ENCODE measurements at regions not wholly inside any gene's neighbourhood (a gene's known extent, or its start where the extent isn't known, plus 50 kb on each side); places are given as distances from the start of the nearest gene placed in this dataset.
A peak's percentile ranks its signal among the peaks of the same experiment; 100 is the strongest.

DNA sequence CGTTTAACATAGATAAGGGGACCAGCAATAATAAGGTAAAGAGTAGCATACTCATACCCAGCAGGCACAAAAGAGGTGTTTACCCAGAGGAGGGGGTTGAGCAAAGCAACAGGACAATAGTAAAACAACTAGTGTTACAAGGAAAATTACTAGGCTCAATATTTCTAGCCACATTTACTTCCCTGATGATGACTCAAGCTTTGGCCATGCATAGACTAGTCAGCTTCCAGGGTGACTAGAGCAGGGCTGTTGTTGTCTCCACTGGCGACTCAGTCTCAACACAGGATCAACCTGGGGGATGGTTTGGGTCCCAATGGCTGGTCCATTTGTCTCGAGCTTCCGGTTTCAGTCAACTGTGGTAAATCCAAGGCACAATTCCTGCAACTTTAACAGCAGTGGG, 217.7 kb upstream of the KCND2 start:
- TF ChIP-seq, protein P1, sequence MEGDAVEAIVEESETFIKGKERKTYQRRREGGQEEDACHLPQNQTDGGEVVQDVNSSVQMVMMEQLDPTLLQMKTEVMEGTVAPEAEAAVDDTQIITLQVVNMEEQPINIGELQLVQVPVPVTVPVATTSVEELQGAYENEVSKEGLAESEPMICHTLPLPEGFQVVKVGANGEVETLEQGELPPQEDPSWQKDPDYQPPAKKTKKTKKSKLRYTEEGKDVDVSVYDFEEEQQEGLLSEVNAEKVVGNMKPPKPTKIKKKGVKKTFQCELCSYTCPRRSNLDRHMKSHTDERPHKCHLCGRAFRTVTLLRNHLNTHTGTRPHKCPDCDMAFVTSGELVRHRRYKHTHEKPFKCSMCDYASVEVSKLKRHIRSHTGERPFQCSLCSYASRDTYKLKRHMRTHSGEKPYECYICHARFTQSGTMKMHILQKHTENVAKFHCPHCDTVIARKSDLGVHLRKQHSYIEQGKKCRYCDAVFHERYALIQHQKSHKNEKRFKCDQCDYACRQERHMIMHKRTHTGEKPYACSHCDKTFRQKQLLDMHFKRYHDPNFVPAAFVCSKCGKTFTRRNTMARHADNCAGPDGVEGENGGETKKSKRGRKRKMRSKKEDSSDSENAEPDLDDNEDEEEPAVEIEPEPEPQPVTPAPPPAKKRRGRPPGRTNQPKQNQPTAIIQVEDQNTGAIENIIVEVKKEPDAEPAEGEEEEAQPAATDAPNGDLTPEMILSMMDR (conservative IDR thresholded peaks at IDR 0.05; ENCODE audit: low read depth, low read length), result no peak
- TF ChIP-seq SMC3 (IDR thresholded peaks at IDR 0.05; ENCODE audit: low read depth, low read length) (no peak), CEBPB (IDR thresholded peaks at IDR 0.05; ENCODE audit: low read depth, low read length) (no peak), POLR2A (IDR thresholded peaks at IDR 0.05; ENCODE audit: low read depth, low read length) (no peak), RFX5 (IDR thresholded peaks at IDR 0.05; ENCODE audit: low read depth, low read length) (no peak), RAD21 (IDR thresholded peaks at IDR 0.05; ENCODE audit: low read length) (no peak), FOS (IDR thresholded peaks at IDR 0.05; ENCODE audit: low read depth, low read length) (peak; percentile 69), CHD1 (IDR thresholded peaks at IDR 0.05; ENCODE audit: low read depth, low read length) (no peak), MAFK (IDR thresholded peaks at IDR 0.05; ENCODE audit: low read depth, low read length) (0 out of 2 replicates have a peak, but pooled peaks have one; percentile 8)

All from IMR-90 (cell line).